Gastroesophageal sphincter (tissue), 4 donors: ENCODE measurements at regions not wholly inside any gene's neighbourhood (a gene's known extent, or its start where the extent isn't known, plus 50 kb on each side); places are given as distances from the start of the nearest gene placed in this dataset.

Experiments
- ATAC-seq: fragments of 150-250 bp; one replicate; pipeline ENCODE4 v1.9.1; 2016; ENCODE audit warnings: mild to moderate bottlenecking, moderate library complexity
- H3K27ac ChIP-seq, 4 donors: fragments of 200-600 bp; sonication (generic) in 3 of 4; 1 replicate in 3 of 4; 2 replicates in 1 of 4; pipeline ENCODE4 v1.5.1; 2016 to 2019
- H3K27me3 ChIP-seq: fragments of 200-600 bp; sonication (generic); one replicate; pipeline ENCODE4 v1.5.1; 2019
- H3K36me3 ChIP-seq, 2 donors: fragments of 200-600 bp; sonication (generic); one replicate each; pipeline ENCODE4 v1.5.1; 2019; ENCODE audit warnings: control low read depth in 1 of 2
- H3K4me1 ChIP-seq, 3 donors: fragments of 200-600 bp; sonication (generic); 1 replicate in 2 of 3; 2 replicates in 1 of 3; pipeline ENCODE4 v1.5.1; 2016 to 2019; ENCODE audit warnings: control low read depth in 2 of 3
- H3K4me3 ChIP-seq, 2 donors: fragments of 200-600 bp; sonication (generic); one replicate each; pipeline ENCODE4 v1.5.1; 2019; ENCODE audit warnings: mild to moderate bottlenecking in 1 of 2, moderate library complexity in 1 of 2
- H3K9me3 ChIP-seq, 3 donors: fragments of 200-600 bp; sonication (generic); one replicate each; pipeline ENCODE4 v1.5.1; 2017 to 2019; ENCODE audit warnings: control low read depth in 2 of 3
- EP300 ChIP-seq: sonication (generic); formaldehyde crosslinking; IDR thresholded peaks from one replicate; pipeline ENCODE4 v1.6.1; 2017; ENCODE audit warnings: antibody characterized with exemption, mild to moderate bottlenecking
- POLR2A ChIP-seq, 2 donors: fragments of 450-650 bp; IDR thresholded peaks; one replicate each; pipeline ENCODE4 v1.6.1; 2017; ENCODE audit warnings: antibody characterized with exemption in 2 of 2, mild to moderate bottlenecking in 2 of 2, moderate library complexity in 1 of 2
- POLR2AphosphoS5 ChIP-seq: sonication (generic); formaldehyde crosslinking; IDR thresholded peaks from one replicate; pipeline ENCODE4 v1.6.1; 2017; ENCODE audit warnings: antibody characterized with exemption
- WGBS, 2 donors: methylation state at CpG; one replicate each; pipeline ENCODE4 v1.1.5; 2018; ENCODE audit warnings: low coverage in 1 of 2; 5-methylcytosine and 5-hydroxymethylcytosine counted together
- TF ChIP-seq, protein P1 (sequence below), 4 experiments: fragments of 200-600 bp in 2 of 4; fragments of 450-650 bp in 2 of 4; sonication (generic) in 1 of 4; IDR thresholded peaks; one replicate each; pipeline ENCODE4 v1.5.1; 2017 to 2019; ENCODE audit warnings: antibody characterized with exemption in 4 of 4, mild to moderate bottlenecking in 2 of 4, moderate library complexity in 2 of 4

DNA sequence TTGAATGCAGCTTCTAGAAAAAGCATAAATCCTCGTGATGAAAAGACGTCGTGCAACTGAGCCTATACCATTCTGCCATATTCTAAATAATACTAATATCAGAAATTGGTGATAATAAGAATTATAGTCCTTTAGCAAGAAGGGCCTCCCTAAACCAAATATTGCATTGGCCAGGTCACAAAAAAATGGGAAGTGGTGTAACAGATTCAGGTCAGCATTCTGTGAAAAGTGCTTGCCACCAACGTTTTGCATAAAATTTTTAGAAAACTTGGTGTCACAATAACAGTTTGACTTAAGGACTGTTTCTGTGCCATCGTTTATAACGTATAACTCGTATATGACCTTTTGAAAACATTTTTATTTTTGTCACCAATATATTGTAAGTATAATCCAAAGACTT, 603.6 kb downstream of the CPS1 start:
- 71 to 78% methylated on average over 4 to 7 of the region's 7 CpGs for WGBS, 2 donors

DNA sequence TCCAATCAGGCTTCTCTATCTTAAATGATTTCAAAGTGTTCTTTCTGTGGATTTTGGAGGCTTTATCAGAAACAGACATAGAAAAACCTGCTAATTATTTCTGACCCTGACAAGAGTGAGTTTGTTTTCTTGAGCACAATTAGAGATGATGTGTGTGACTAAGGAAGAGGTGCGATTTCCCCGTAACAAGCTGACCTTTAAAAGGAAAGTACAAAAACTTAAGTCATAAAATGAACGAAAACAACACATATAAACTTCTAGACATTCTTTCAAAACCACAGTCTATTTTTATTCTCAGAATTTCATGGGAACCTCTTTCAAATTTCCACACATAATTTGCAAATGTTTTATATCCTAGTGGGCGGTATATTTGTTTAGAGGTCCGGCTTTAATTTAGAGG, 604.8 kb downstream of the CPS1 start:
- H3K4me1 ChIP-seq, result no peaks in the 10 kb centered on the region
- H3K27ac ChIP-seq, result no peak overlapping the region
- no peak for ATAC-seq
- no peaks in the 10 kb centered on the region for H3K27me3 ChIP-seq
- WGBS, 2 donors, result 55 to 66% methylated on average over 5 of the region's 5 CpGs
- TF ChIP-seq POLR2AphosphoS5, result no peak
- no peak for TF ChIP-seq EP300
- TF ChIP-seq POLR2A (IDR thresholded peaks at IDR 0.05), result no peak
- TF ChIP-seq, protein P1, sequence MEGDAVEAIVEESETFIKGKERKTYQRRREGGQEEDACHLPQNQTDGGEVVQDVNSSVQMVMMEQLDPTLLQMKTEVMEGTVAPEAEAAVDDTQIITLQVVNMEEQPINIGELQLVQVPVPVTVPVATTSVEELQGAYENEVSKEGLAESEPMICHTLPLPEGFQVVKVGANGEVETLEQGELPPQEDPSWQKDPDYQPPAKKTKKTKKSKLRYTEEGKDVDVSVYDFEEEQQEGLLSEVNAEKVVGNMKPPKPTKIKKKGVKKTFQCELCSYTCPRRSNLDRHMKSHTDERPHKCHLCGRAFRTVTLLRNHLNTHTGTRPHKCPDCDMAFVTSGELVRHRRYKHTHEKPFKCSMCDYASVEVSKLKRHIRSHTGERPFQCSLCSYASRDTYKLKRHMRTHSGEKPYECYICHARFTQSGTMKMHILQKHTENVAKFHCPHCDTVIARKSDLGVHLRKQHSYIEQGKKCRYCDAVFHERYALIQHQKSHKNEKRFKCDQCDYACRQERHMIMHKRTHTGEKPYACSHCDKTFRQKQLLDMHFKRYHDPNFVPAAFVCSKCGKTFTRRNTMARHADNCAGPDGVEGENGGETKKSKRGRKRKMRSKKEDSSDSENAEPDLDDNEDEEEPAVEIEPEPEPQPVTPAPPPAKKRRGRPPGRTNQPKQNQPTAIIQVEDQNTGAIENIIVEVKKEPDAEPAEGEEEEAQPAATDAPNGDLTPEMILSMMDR (IDR thresholded peaks at IDR 0.05), result no peak
- H3K9me3 ChIP-seq, result no peaks in the 10 kb centered on the region
- H3K4me3 ChIP-seq, result no peak overlapping the region
- H3K36me3 ChIP-seq, result no peaks in the 10 kb centered on the region

More for the DNA sequence above, 603.6 kb downstream of the CPS1 start:
- TF ChIP-seq POLR2AphosphoS5, result no peak
- TF ChIP-seq, protein P1 (IDR thresholded peaks at IDR 0.05), result no peak
- TF ChIP-seq EP300, result no peak
- no peak for TF ChIP-seq POLR2A (IDR thresholded peaks at IDR 0.05)
- H3K4me3 ChIP-seq, result no peak overlapping the region
- H3K27ac ChIP-seq, result no peak overlapping the region
- H3K36me3 ChIP-seq, result no peaks in the 10 kb centered on the region
- no peaks in the 10 kb centered on the region for H3K27me3 ChIP-seq
- H3K4me1 ChIP-seq, result no peaks in the 10 kb centered on the region
- no peaks in the 10 kb centered on the region for H3K9me3 ChIP-seq
- ATAC-seq, result no peak

- ATAC-seq, result no peak
- no peaks in the 10 kb centered on the region for H3K9me3 ChIP-seq
- H3K4me3 ChIP-seq, result no peak overlapping the region
- no peaks in the 10 kb centered on the region for H3K4me1 ChIP-seq
- H3K36me3 ChIP-seq, result no peaks in the 10 kb centered on the region
- WGBS, 2 donors, result 39 to 42% methylated on average over 3 of the region's 3 CpGs
- no peak overlapping the region for H3K27ac ChIP-seq
- no peaks in the 10 kb centered on the region for H3K27me3 ChIP-seq
- TF ChIP-seq, protein P1 (IDR thresholded peaks at IDR 0.05), result no peak
- TF ChIP-seq EP300 (no peak), POLR2A (IDR thresholded peaks at IDR 0.05) (no peak), POLR2AphosphoS5 (no peak)
Observed at GRCh38 chr2:211162911-211163310, 606.5 kb downstream of the CPS1 start.

DNA sequence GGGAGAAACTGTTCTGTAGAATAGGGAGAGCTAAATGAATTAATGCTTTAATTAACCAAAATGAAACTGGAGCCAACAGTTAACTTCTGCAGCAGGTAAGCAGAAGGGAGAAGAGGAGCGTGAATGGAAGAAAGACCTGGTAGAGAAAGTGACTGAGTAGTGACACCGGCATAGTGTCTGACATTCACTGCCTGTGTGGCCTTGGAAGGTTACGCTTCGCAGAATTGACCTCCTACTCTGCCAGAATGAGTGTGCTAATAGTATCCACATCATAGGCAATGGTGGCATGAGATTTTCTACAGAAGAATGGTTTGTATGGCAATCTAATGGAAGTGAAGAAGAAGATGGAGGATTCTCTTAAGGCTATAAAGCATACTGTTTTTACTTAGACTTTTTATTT, 614.4 kb downstream of the CPS1 start:
- H3K36me3 ChIP-seq, result no peaks in the 10 kb centered on the region
- H3K27me3 ChIP-seq, result no peaks in the 10 kb centered on the region

GRCh38 chr2:211174021-211174420, 617.6 kb downstream of the CPS1 start:
- Histone ChIP-seq H3K9me3 (no peaks in the 10 kb centered on the region), H3K27ac (no peak overlapping the region), H3K36me3 (no peaks in the 10 kb centered on the region), H3K4me1 (no peaks in the 10 kb centered on the region), H3K27me3 (no peaks in the 10 kb centered on the region), H3K4me3 (no peak overlapping the region)
- TF ChIP-seq, protein P1 (IDR thresholded peaks at IDR 0.05), result no peak
- ATAC-seq, result no peak
- WGBS, 2 donors, result 79 to 83% methylated on average over 2 of the region's 2 CpGs

More for the DNA sequence above, 614.4 kb downstream of the CPS1 start:
- no peak for ATAC-seq
- TF ChIP-seq POLR2AphosphoS5 (no peak), EP300 (no peak), POLR2A (IDR thresholded peaks at IDR 0.05) (no peak)
- TF ChIP-seq, protein P1 (IDR thresholded peaks at IDR 0.05), result no peak
- 93 to 100% methylated on average over 1 to 4 of the region's 4 CpGs for WGBS, 2 donors
- H3K9me3 ChIP-seq, result no peaks in the 10 kb centered on the region
- no peak overlapping the region for H3K27ac ChIP-seq
- no peak overlapping the region for H3K4me3 ChIP-seq
- no peaks in the 10 kb centered on the region for H3K4me1 ChIP-seq
